ENCODE measurements at regions not wholly inside any gene's neighbourhood (a gene's known extent, or its start where the extent isn't known, plus 50 kb on each side); places are given as distances from the start of the nearest gene placed in this dataset.

DNA sequence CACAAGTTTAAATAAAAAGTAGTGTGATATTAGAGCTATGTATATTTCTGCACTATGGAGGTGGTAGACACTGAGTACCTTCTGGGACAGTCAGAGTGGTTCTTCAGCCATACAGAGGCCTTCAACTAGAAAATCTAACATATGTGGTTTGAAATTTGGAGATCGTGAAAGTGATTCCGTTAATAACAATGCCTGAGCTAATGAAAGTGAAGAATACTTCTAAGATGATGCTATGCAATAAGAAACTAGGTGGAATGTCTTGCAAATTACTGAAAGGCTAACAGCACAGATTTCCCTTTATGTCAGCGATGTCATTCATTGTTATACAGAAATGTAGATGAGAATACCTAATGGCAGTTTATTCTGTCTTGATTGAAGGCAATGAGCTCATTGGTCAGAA lies 1984.7 kb upstream of the RAG2 start:
- H3K36me3 Mint-ChIP-seq = no peaks in the 10 kb centered on the region
- no peak overlapping the region for H3K4me3 ChIP-seq (replicated peaks in 1 of 3; ENCODE audit: low read depth in 2 of 3, low read length in 3 of 3)
- H3K4me3 Mint-ChIP-seq = no peak overlapping the region
- H3K79me2 ChIP-seq (ENCODE audit: insufficient read depth, low read length) = no peaks in the 10 kb centered on the region
- H3K4me2 ChIP-seq (replicated peaks; ENCODE audit: extremely low read depth, low read length, poor library complexity, severe bottlenecking) = no peak overlapping the region
- no peak overlapping the region for H3K9ac ChIP-seq (ENCODE audit: insufficient read depth, low read length, poor library complexity, severe bottlenecking)
- H3K9me3 Mint-ChIP-seq = peaks cover 4 to 14% (median 6%) of the 10 kb centered on the region in 7 donors
- intact Hi-C loops (cut with micrococcal nuclease) = no loop called here
- H2AFZ ChIP-seq (ENCODE audit: insufficient read depth, low read depth, low read length, poor library complexity, severe bottlenecking) = no peak overlapping the region
- H4K20me1 ChIP-seq (ENCODE audit: insufficient read depth, low read length) = no peaks in the 10 kb centered on the region
- H3K27me3 ChIP-seq (ENCODE audit: control insufficient read depth in 2 of 2, insufficient read depth in 2 of 2, low read length in 2 of 2) = no peaks in the 10 kb centered on the region
- no peak overlapping the region for H3K27ac Mint-ChIP-seq
- no peaks in the 10 kb centered on the region for H3K36me3 ChIP-seq (replicated peaks in 1 of 2; ENCODE audit: control insufficient read depth in 1 of 2, insufficient read depth in 2 of 2, low read length in 2 of 2)
- DNase-seq = no peak
- peaks cover 9% of the 10 kb centered on the region in 2 donors for H3K9me3 ChIP-seq (replicated peaks in 1 of 2; ENCODE audit: control insufficient read depth in 1 of 2, insufficient read depth in 1 of 2, low read length in 2 of 2)
- no peaks in the 10 kb centered on the region for H3K4me1 ChIP-seq (ENCODE audit: control insufficient read depth in 1 of 2, insufficient read depth in 2 of 2, low read length in 2 of 2)
- WGBS (ENCODE audit: insufficient coverage) = 100% methylated on average over 1 of the region's 3 CpGs
- no peaks in the 10 kb centered on the region for H3K4me1 Mint-ChIP-seq
- no peaks in the 10 kb centered on the region for H3K27me3 Mint-ChIP-seq (ENCODE audit: low read depth in 3 of 3)
- TF ChIP-seq, protein P1, sequence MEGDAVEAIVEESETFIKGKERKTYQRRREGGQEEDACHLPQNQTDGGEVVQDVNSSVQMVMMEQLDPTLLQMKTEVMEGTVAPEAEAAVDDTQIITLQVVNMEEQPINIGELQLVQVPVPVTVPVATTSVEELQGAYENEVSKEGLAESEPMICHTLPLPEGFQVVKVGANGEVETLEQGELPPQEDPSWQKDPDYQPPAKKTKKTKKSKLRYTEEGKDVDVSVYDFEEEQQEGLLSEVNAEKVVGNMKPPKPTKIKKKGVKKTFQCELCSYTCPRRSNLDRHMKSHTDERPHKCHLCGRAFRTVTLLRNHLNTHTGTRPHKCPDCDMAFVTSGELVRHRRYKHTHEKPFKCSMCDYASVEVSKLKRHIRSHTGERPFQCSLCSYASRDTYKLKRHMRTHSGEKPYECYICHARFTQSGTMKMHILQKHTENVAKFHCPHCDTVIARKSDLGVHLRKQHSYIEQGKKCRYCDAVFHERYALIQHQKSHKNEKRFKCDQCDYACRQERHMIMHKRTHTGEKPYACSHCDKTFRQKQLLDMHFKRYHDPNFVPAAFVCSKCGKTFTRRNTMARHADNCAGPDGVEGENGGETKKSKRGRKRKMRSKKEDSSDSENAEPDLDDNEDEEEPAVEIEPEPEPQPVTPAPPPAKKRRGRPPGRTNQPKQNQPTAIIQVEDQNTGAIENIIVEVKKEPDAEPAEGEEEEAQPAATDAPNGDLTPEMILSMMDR (IDR thresholded peaks at IDR 0.05) = no peak
- H3K27ac ChIP-seq (ENCODE audit: low read depth in 1 of 2, low read length in 2 of 2) = no peak overlapping the region

DNA sequence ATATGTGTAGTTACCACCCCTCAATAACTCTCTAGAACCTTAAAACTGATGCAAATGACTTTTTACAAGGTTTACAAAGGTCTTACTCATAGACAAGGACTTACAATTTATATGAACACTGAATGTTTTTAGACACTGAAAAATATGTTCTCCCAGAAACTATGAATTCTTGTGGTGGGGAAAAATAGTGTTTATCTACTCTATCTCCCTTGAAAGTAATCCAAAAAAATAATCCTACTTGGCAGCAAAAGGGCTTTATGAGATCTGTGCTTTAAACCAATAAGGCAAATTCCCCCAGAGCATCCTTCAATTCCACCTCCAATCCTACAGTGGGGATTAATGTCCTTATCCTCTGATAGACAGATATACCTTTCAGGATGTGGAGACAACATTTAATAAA lies 1984.1 kb upstream of the RAG2 start:
- Histone ChIP-seq H3K4me2 (replicated peaks; ENCODE audit: extremely low read depth, low read length, poor library complexity, severe bottlenecking) (no peak overlapping the region), H4K20me1 (ENCODE audit: insufficient read depth, low read length) (no peaks in the 10 kb centered on the region), H3K79me2 (ENCODE audit: insufficient read depth, low read length) (no peaks in the 10 kb centered on the region), H3K27ac (ENCODE audit: low read depth in 1 of 2, low read length in 2 of 2) (no peak overlapping the region), H2AFZ (ENCODE audit: insufficient read depth, low read depth, low read length, poor library complexity, severe bottlenecking) (no peak overlapping the region), H3K36me3 (replicated peaks in 1 of 2; ENCODE audit: control insufficient read depth in 1 of 2, insufficient read depth in 2 of 2, low read length in 2 of 2) (no peaks in the 10 kb centered on the region), H3K4me1 (ENCODE audit: control insufficient read depth in 1 of 2, insufficient read depth in 2 of 2, low read length in 2 of 2) (no peaks in the 10 kb centered on the region), H3K27me3 (ENCODE audit: control insufficient read depth in 2 of 2, insufficient read depth in 2 of 2, low read length in 2 of 2) (no peaks in the 10 kb centered on the region), H3K9me3 (replicated peaks in 1 of 2; ENCODE audit: control insufficient read depth in 1 of 2, insufficient read depth in 1 of 2, low read length in 2 of 2) (peaks cover 6 to 16% of the 10 kb centered on the region in 2 donors), H3K4me3 (replicated peaks in 1 of 3; ENCODE audit: low read depth in 2 of 3, low read length in 3 of 3) (no peak overlapping the region), H3K9ac (ENCODE audit: insufficient read depth, low read length, poor library complexity, severe bottlenecking) (no peak overlapping the region)
- TF ChIP-seq, protein P1 (IDR thresholded peaks at IDR 0.05) = no peak
- Mint-ChIP-seq H3K27me3 (ENCODE audit: low read depth in 3 of 3) (no peaks in the 10 kb centered on the region), H3K36me3 (no peaks in the 10 kb centered on the region), H3K27ac (no peak overlapping the region), H3K4me3 (no peak overlapping the region), H3K9me3 (peaks cover under 1 to 15% (median 6%) of the 10 kb centered on the region in 7 donors), H3K4me1 (no peaks in the 10 kb centered on the region)
- intact Hi-C loops (cut with micrococcal nuclease) = no loop called here
- no peak for DNase-seq
